H9 (cell line): ENCODE measurements at regions not wholly inside any gene's neighbourhood (a gene's known extent, or its start where the extent isn't known, plus 50 kb on each side); places are given as distances from the start of the nearest gene placed in this dataset.

Experiments used
- DNase-seq: peaks from one replicate; pipeline ENCODE4 v3.0.0-alpha.2; 2017
- H2AFZ ChIP-seq: one replicate; pipeline ENCODE4 v1.6.1; 2013; ENCODE audit warnings: mild to moderate bottlenecking, low read length, control low read depth, moderate library complexity
- H2AK5ac ChIP-seq: 2 replicates; pipeline ENCODE4 v1.6.1; 2013; ENCODE audit warnings: low read length, control low read depth, mixed read lengths; ENCODE audit not compliant: insufficient read length
- H2BK120ac ChIP-seq: one replicate; pipeline ENCODE4 v1.6.1; 2013; ENCODE audit warnings: low read depth, mild to moderate bottlenecking, low read length, control low read depth, inconsistent platforms; ENCODE audit not compliant: poor library complexity, severe bottlenecking
- H2BK12ac ChIP-seq: 2 replicates; pipeline ENCODE4 v1.6.1; 2013; ENCODE audit warnings: low read length, control low read depth, mixed read lengths, low read depth; ENCODE audit not compliant: insufficient read length
- H2BK15ac ChIP-seq: 2 replicates; pipeline ENCODE4 v1.6.1; 2013; ENCODE audit warnings: low read depth, low read length, control low read depth
- H2BK20ac ChIP-seq: one replicate; pipeline ENCODE4 v1.6.1; 2013; ENCODE audit warnings: low read depth, mild to moderate bottlenecking, low read length, control low read depth, inconsistent platforms; ENCODE audit not compliant: poor library complexity, severe bottlenecking
- H2BK5ac ChIP-seq: 2 replicates; pipeline ENCODE4 v1.6.1; 2013; ENCODE audit warnings: low read length, control low read depth, mixed read lengths; ENCODE audit not compliant: insufficient read length
- H3K14ac ChIP-seq: 2 replicates; pipeline ENCODE4 v1.6.1; 2013; ENCODE audit warnings: low read length, control low read depth; ENCODE audit not compliant: insufficient read depth
- H3K18ac ChIP-seq: 2 replicates; pipeline ENCODE4 v1.6.1; 2013; ENCODE audit warnings: low read depth, mild to moderate bottlenecking, mixed read lengths, low read length, control low read depth; ENCODE audit not compliant: insufficient read length
- H3K23ac ChIP-seq: 2 replicates; pipeline ENCODE4 v1.6.1; 2013; ENCODE audit warnings: low read length, control low read depth, mixed read lengths, low read depth; ENCODE audit not compliant: insufficient read length
- H3K23me2 ChIP-seq: 2 replicates; pipeline ENCODE4 v1.6.1; 2013; ENCODE audit warnings: low read depth, mild to moderate bottlenecking, mixed read lengths, low read length, control low read depth; ENCODE audit not compliant: insufficient read length, poor library complexity, severe bottlenecking
- H3K27ac ChIP-seq: 2 replicates; pipeline ENCODE4 v1.5.1; 2013; ENCODE audit warnings: low read length, control low read depth, mixed read lengths, low read depth; ENCODE audit not compliant: insufficient read length
- H3K27me3 ChIP-seq: 2 replicates; pipeline ENCODE4 v1.6.1; 2013; ENCODE audit warnings: low read length, control low read depth, inconsistent platforms; ENCODE audit not compliant: insufficient read depth
- H3K4ac ChIP-seq: 2 replicates; pipeline ENCODE4 v1.6.1; 2013; ENCODE audit warnings: low read depth, mild to moderate bottlenecking, control low read depth, inconsistent platforms, low read length, moderate library complexity
- H3K4me1 ChIP-seq: 2 replicates; pipeline ENCODE4 v1.6.1; 2013; ENCODE audit warnings: low read length, control low read depth, inconsistent platforms; ENCODE audit not compliant: insufficient read depth
- H3K4me2 ChIP-seq: 2 replicates; pipeline ENCODE4 v1.6.1; 2013; ENCODE audit warnings: low read length, control low read depth, mixed read lengths; ENCODE audit not compliant: insufficient read length, insufficient read depth
- H3K56ac ChIP-seq: 2 replicates; pipeline ENCODE4 v1.6.1; 2013; ENCODE audit warnings: low read depth, mild to moderate bottlenecking, mixed read lengths, low read length, control low read depth; ENCODE audit not compliant: insufficient read length
- H3K79me1 ChIP-seq: 2 replicates; pipeline ENCODE4 v1.6.1; 2013; ENCODE audit warnings: low read depth, mild to moderate bottlenecking, moderate library complexity, low read length, control low read depth, inconsistent platforms; ENCODE audit not compliant: insufficient read depth, poor library complexity, severe bottlenecking
- H3K79me2 ChIP-seq: 2 replicates; pipeline ENCODE4 v1.6.1; 2013; ENCODE audit warnings: low read length, control low read depth, inconsistent platforms; ENCODE audit not compliant: insufficient read depth
- H3K9ac ChIP-seq: 2 replicates; pipeline ENCODE4 v1.6.1; 2013; ENCODE audit warnings: low read length, control low read depth, mixed read lengths; ENCODE audit not compliant: insufficient read length; ENCODE audit errors: extremely low read depth
- H3K9me3 ChIP-seq: one replicate; pipeline ENCODE4 v1.6.1; 2013; ENCODE audit warnings: low read depth, low read length, inconsistent platforms; ENCODE audit not compliant: control insufficient read depth
- H3T11ph ChIP-seq: one replicate; pipeline ENCODE4 v1.6.1; 2013; ENCODE audit warnings: mild to moderate bottlenecking, low read length, control low read depth, inconsistent platforms
- H4K20me1 ChIP-seq: one replicate; pipeline ENCODE4 v1.6.1; 2013; ENCODE audit not compliant: control insufficient read depth, insufficient read length, insufficient read depth
- H4K5ac ChIP-seq: 2 replicates; pipeline ENCODE4 v1.6.1; 2013; ENCODE audit warnings: low read depth, mild to moderate bottlenecking, mixed read lengths, low read length, control low read depth; ENCODE audit not compliant: insufficient read length
- H4K8ac ChIP-seq: replicated peaks from 2 replicates; pipeline ENCODE4 v1.6.1; 2013; ENCODE audit warnings: low read length, control low read depth, mixed read lengths, low read depth; ENCODE audit not compliant: insufficient read length
- H4K91ac ChIP-seq: 2 replicates; pipeline ENCODE4 v1.6.1; 2013; ENCODE audit warnings: low read depth, mild to moderate bottlenecking, moderate library complexity, mixed read lengths, low read length, control low read depth; ENCODE audit not compliant: insufficient read length
- H3K27ac Mint-ChIP-seq, 3 experiments: 2 replicates in 2 of 3; 3 replicates in 1 of 3; pipeline ENCODE4 v1.8.0; 2020 to 2021; ENCODE audit warnings: mixed read lengths in 3 of 3, mild to moderate bottlenecking in 1 of 3, moderate library complexity in 1 of 3
- H3K27me3 Mint-ChIP-seq: 2 replicates; pipeline ENCODE4 v1.8.0; 2021; ENCODE audit warnings: low read depth, mild to moderate bottlenecking, moderate library complexity, mixed read lengths
- H3K36me3 Mint-ChIP-seq, 3 experiments: 2 replicates in 2 of 3; 3 replicates in 1 of 3; pipeline ENCODE4 v1.8.0; 2020 to 2021; ENCODE audit warnings: low read depth in 3 of 3, mixed read lengths in 3 of 3; ENCODE audit not compliant: insufficient read depth in 1 of 3
- H3K4me1 Mint-ChIP-seq, 2 experiments: 2 replicates each; pipeline ENCODE4 v1.8.0; 2020; ENCODE audit warnings: mixed read lengths in 2 of 2
- H3K4me3 Mint-ChIP-seq, 2 experiments: 2 replicates in 1 of 2; 3 replicates in 1 of 2; pipeline ENCODE4 v1.8.0; 2020 to 2021; ENCODE audit warnings: mild to moderate bottlenecking in 2 of 2, mixed read lengths in 2 of 2, moderate library complexity in 1 of 2
- H3K9me3 Mint-ChIP-seq, 2 experiments: 2 replicates in 1 of 2; 3 replicates in 1 of 2; pipeline ENCODE4 v1.8.0; 2020; ENCODE audit warnings: mild to moderate bottlenecking in 2 of 2, mixed read lengths in 2 of 2, moderate library complexity in 1 of 2
- CTCF ChIP-seq: fragments of 200-600 bp; sonication (generic); conservative IDR thresholded peaks from 3 replicates; pipeline ENCODE4 v1.8.0; 2021; ENCODE audit warnings: antibody characterized with exemption, mild to moderate bottlenecking

GRCh38 chr6:47137073-47137472 lies 94.9 kb upstream of the ADGRF1 start:
- no peak overlapping the region for H4K5ac ChIP-seq
- no peaks in the 10 kb centered on the region for H3K36me3 Mint-ChIP-seq
- no peaks in the 10 kb centered on the region for H3K79me2 ChIP-seq
- no peak overlapping the region for H2AK5ac ChIP-seq
- H2BK120ac ChIP-seq = no peak overlapping the region
- no peak overlapping the region for H3K23ac ChIP-seq
- H3K27me3 ChIP-seq = no peaks in the 10 kb centered on the region
- no peak overlapping the region for H3K9ac ChIP-seq
- no peak overlapping the region for H3K4ac ChIP-seq
- no peak overlapping the region for H2BK15ac ChIP-seq
- H3K4me2 ChIP-seq = no peak overlapping the region
- H3K79me1 ChIP-seq = no peaks in the 10 kb centered on the region
- no peak for TF ChIP-seq CTCF
- H2BK12ac ChIP-seq = no peak overlapping the region
- no peak overlapping the region for H2BK20ac ChIP-seq
- H3K4me3 Mint-ChIP-seq = no peak overlapping the region
- H4K91ac ChIP-seq = no peak overlapping the region
- no peak overlapping the region for H2AFZ ChIP-seq
- H3K27ac ChIP-seq = no peak overlapping the region
- H2BK5ac ChIP-seq = no peak overlapping the region
- no peak overlapping the region for H4K8ac ChIP-seq
- H3K4me1 ChIP-seq = peaks cover 7% of the 10 kb centered on the region
- no peaks in the 10 kb centered on the region for H3K9me3 Mint-ChIP-seq
- no peak overlapping the region for H3T11ph ChIP-seq
- H3K27ac Mint-ChIP-seq = no peak overlapping the region
- peaks cover 50 to 51% of the 10 kb centered on the region in 2 experiments for H3K4me1 Mint-ChIP-seq
- H3K27me3 Mint-ChIP-seq = no peaks in the 10 kb centered on the region
- no peaks in the 10 kb centered on the region for H3K9me3 ChIP-seq
- H3K14ac ChIP-seq = no peak overlapping the region
- H3K23me2 ChIP-seq = no peaks in the 10 kb centered on the region
- no peaks in the 10 kb centered on the region for H4K20me1 ChIP-seq
- H3K56ac ChIP-seq = no peak overlapping the region
- no peak for DNase-seq
- no peak overlapping the region for H3K18ac ChIP-seq
